Mucosa of gallbladder (tissue), 1 donor: ENCODE measurements at regions not wholly inside any gene's neighbourhood (a gene's known extent, or its start where the extent isn't known, plus 50 kb on each side); places are given as distances from the start of the nearest gene placed in this dataset.

Experiments
- DNase-seq: peaks from one replicate; pipeline ENCODE4 v3.0.0-alpha.2; 2020; ENCODE audit warnings: low spot score
- donor health status: DM: no; HTN: no; CAD: no.

DNA sequence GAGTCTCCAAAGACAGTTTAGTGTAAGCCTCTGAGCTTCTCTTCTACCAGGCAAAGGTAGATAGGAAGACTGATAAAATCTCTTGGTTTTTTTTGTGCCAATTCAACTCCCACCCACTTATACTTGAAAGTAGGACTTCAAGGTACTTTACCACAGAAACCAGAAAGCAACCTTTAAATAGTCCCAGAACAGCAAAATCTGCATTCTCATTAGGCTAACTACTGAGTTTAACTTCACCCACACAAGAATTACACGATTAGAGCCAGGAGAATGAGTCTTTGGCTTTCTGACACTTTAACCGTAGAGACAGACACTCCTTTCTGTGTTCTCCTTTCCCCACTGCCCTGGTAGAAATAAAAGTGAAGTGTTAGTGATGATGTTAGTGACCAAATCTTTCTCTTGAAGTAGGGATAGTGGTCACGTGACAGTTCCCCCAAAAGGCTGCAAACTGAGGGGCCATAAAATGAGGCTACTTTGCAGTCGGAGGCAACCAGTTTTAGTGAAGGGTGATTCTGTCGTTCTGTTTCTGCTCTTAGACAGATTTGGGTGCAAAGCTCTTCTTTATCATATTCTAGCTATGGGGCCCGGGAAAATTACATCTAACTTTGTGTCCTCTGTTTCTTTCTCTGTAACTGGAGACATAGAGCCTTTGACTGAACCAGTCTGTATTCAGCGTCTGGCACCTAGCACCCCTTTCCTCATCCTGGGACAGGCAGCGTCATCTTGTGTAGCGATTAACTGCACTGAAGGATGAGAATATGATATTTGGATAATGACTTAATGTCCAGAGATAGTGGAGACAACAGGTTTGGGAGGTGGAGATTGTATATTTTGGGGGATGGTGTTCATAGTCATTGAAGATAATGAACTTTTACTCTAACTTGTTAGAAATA lies 206.4 kb upstream of the CITED2 start:
- no peak for DNase-seq

DNA sequence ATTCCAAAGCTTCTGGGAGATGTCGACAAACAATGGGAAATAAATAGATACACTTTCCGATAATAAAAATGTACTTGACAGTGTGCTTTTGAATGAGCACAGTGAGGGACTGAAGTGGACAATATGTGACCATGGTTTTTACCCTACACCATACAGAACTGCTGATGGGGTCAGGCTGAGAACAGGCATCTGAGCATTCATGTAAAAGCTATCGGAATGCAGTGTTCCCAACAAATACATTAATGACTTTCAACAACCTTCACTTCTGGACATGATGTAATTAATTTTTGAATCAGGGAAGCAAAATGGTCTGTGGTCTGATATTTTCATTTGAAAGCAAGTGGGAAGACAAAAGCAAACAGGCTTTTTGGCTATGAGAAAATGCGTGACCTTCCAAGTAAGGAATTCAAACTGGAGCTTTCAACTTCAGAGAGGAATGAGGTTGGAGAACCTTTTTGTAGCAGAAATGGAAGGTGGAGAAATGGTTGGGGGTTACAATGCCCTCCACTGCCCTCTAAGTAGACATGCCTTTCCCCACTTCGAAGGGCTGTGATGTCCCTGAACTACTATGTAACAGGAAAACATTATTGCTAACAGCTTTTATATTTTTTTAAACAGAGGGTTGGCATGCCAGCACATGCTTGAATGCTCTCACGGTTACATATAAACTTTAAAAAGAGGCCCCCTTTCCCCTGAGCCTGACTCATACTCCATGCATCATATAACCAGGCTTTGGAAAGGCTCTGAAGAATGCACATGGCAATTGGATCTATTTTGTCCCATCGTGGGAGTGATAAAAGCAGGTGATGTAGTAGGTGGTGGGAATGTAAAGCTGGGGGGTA lies 203.5 kb upstream of the CITED2 start:
- no peak for DNase-seq

DNA sequence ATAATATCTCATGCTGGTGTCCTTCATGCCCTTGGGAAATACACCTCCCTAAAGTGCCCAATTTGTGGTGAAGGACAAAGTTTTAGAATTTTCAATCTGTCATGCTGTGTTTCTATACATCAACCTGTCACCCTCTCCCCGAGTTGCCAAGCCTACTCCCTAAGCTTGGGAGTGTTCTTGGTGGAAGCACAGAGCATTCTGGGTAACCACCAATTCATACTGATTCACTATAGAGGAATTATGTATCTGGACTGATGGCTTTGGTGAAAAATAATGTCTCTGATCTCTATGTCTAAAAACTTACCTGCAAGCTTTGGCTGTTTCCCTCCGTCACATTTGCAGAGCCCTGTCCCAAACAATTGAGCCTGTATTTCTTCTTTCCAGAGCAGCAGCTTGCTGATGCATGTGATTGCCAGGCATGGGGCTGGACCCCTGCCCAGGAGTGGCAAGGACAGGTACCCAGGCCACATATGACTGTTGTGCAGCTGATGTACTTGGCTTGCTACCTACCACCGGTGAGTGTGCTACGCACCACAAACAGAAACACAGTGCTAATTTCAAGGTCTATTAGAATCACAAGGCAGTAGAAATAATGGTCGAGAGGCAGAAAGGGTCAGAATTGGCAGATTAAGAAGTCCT lies 202.8 kb upstream of the CITED2 start:
- no peak for DNase-seq

DNA sequence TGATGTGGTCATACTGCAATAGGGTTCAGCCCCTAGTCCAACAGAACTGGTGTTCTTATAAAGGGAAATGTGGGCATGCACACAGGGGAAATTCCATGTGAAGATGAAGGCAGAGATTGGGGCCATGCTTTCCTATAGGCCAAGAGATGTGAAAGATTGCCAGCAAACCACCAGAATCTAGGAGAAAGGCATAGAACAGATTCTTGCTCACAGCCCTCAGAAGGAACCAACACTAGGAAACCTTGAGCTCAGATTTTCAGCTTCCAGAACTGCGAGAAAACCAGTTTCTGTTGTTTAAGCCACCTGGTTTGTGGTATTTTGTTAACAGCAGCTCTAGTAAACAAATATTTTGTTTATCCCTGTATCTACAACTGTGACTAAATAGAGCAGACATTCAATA lies 197.6 kb upstream of the CITED2 start:
- DNase-seq = no peak

DNA sequence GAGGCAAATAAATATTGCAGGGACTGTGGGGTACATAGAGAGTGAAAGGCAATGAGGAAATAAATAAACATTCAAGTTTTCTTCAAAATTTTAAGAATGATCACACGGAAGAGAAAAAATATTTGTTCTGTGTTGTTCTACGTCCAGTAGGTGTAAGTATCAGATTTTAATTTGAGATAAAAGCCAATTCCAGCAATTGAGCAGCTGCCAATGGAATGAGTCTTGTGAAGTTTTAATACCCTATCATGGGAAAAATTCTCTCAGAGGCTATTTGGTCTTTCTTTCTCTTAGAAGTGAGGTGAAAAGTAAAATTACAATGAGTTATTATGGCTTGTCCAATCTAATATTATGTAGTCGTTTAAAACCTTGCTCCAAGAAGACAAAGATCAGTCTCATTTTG lies 195.7 kb upstream of the CITED2 start:
- DNase-seq = no peak

DNA sequence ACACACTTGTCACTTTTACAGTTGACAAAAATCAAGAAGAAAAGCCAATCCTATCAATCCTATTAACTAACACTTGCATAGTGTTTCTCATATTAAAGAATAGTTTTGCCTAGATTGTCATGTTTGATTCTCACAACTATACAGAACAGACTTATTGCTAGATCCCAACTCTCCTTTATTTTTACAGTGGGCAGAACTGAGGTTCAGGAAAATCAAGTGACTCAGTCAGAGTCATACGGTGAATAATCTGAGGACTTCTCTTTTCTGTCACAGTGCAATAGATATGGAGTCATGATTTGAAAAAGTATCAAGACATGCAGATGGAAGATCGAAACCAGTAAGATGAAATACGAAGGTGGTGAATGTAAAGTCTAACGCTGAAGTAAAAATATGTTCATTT lies 195.1 kb upstream of the CITED2 start:
- no peak for DNase-seq

DNA sequence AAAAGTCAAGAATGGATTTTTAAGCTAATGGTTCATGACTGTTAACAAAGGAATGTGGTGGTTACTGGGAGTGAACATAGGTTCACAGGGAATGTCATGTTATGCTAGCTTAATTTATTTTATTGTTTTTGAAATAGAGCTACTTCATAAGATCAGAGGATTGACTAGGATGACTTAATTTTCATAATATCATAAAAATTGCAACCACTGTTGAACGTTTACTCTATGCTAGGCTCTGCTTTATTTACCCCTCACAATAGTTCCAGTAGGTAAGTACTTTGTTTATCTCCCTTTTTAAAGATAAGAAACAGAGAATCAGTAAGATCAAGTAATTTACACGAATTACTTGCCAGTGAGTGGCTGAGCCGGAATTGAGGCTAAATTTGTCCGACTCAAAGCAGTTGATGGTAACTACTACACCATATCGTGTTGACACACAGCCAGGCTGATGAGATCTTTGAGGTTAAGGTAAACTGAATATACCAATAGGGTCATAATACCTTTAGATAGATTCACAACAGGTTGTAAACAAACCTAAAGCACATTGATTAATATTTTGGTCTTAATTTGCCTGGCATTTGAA lies 194.6 kb upstream of the CITED2 start:
- DNase-seq = no peak

DNA sequence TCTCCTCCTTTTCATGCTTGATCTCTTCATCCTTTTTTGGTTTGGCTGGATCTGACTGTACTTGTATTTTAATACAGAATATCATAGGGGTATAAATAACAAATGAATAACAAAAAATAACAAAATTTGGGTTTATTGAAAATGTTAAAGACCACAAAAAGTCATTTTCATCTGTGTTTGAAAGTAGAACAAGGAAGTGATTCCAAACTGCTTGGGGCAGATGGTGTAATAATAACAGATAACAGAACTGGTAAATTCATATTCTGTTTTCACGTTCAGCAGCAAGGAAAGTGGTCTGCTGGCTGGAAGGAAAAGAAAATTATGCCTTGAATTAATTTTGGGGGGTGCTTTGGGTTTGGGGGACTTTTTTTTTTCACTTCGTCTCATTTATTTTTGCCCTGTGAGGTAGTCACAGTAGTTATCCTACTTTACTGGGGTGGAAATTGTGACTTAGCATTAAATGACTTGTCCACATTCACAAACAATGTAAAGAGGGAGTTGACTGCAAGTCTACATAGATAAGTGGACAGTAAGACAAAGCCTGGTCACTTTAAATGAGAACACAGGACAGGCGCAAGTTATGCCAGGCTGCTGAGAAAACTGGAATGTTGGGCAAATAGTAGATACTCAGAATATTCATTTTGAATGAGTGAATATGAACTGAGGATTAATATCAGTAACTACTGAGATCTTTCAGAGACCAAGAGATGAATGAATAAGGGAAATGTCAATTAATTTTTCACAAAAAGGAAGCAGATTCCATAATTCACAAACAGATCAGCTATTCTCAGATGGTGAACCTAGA lies 193.9 kb upstream of the CITED2 start:
- no peak for DNase-seq

DNA sequence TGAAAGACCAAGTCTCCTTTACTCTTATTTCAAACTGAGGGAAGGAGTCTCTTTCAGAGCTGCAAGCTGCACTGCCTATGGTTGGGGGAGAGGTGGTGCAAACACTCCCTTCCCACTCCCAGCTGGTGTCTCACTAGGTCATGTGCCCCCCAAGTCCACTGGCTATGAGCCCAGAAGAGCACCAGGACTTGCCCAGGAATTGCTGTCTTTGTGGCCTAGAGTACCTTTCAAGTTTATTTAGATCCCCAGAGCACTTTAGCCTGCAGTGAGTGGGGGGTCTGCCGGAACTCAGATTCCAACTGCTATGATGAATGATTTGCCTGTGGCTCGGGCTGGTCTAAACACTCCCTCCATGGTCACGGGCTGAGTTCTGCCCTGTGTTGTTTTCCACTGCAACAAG lies 192.6 kb upstream of the CITED2 start:
- DNase-seq = no peak

DNA sequence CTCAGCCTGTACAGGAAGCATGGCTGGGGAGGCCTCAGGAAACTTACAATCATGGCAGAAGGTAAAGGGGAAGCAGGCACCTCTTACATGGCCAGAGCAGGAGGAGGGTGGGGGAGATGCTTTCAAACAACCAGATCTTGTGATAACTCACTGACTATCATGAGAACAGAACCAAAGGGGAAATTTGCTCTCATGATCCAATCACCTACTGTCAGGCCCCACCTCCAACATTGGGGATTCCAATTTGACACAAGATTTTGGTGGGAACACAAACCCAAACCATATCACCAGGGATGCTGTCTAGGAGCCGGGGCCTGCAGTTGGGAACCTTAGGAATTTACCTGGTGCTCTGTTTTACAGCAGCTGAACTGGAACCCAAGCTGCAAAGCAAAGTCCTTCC lies 191.1 kb upstream of the CITED2 start:
- no peak for DNase-seq

DNA sequence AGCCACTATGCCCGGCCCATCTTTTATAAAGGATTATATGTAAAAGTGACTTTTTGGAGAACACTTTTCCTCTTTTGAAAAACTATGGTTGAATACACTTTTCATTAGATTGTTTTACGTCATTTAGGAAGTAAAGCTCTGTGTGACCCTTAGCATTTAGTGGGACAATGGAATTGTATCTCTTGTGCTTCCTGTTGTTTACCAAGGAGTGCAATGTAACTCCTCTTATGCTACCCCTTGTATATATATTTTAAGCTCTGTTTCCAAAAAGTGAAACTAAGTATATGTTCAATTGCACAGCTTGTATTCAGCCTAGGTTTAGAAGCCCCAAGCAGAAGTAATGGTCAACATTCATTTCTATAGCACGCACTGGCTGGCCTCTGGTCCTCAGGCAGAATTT lies 183.1 kb upstream of the CITED2 start:
- DNase-seq = no peak

DNA sequence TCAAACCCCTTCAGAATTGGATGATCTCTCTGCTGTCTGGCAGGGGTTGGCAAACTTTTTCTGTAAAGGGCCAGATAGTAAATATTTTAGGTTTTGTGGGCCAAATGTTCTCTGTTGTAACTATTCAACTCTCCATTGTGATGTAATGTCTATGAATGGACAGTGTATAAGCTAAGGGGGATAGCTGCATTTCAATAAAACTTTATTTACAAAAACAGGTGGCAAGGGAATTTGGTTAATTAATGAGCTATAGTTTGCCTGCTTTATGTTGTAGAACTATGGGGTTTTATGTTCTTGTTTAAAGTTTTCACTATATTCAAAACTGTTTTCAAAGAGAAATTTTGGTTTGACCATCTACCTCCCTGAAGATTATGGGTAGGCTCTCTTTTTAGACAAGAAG lies 182.1 kb upstream of the CITED2 start:
- DNase-seq = no peak

DNA sequence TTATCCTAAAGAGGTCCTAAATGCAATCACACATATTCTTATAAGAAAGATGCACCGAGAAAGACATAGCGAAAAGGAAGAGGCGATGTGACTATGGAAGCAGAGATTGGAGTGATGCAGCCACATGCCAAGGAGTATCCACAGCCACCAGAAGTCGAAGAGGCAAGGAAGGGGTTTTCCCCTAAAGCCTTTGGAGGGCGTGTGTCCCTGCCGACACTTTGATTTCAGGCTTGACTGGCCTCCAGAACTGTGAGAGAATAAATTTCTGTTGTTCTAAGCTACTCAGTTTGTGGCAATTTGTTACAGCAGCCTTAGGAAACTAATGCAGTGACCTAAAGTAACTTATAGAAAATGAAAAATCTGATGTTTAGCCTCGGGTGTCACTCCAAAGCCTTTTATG lies 179.5 kb upstream of the CITED2 start:
- no peak for DNase-seq

DNA sequence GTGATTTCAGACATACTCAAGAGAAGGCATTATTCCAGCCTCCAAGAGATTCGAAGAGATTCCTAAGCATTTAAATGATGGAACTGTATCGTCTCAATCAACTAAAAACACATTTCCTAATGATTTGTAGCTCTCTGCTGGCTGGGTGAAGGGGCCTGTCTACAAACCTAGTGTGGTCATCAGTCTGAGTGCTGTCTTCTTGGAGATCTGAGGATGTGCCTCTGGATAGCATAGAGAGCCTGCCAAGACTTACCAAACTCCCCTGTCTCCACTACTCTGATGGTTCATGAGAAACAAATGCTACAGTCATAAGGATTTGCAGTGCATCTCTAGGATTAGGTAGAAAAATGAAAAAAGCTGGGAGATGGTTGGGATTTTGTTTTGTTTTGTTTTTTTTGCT lies 176.9 kb upstream of the CITED2 start:
- DNase-seq = no peak

DNA sequence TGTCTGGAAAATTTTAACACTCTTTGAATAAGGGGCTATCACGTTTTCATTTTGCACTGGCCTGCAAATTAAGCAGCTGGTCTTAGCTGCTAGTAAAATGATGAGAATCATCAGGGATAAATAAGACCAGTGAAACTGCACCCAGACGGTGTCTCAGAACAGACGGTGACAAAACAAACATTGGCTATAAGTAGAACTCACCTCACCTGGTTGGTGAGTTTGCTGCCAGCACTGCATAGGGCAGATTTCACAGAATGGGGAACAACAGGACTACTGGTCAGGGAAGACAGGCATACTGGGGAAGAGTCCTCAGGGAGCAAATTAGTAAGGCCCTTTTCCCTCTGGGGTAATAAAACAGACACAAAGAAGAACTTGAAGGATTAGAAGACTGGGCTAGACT lies 175.9 kb upstream of the CITED2 start:
- DNase-seq = no peak

DNA sequence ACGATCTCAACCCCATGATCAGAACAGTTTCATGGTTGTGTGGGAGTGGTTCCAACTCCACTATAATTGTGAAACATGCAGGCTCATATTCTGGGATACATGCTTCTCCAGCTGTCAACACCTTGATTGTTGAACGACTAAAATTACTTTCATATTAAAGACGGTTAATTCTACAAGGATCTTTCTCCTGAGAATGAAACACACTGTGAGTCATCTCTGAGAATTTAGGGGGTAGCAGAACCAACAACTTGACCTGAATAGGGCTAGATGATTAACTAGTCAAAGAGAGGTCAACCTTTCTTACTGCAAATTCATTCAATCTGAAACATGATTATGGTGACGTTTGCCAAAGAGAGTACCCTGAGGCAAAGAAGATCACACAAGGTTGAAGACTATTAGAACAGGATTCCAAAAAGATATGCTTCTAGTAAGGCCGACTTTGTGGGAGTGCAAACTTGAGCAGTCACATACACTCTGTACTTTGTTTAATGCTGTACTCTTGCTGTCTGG lies 175.2 kb upstream of the CITED2 start:
- DNase-seq = no peak

DNA sequence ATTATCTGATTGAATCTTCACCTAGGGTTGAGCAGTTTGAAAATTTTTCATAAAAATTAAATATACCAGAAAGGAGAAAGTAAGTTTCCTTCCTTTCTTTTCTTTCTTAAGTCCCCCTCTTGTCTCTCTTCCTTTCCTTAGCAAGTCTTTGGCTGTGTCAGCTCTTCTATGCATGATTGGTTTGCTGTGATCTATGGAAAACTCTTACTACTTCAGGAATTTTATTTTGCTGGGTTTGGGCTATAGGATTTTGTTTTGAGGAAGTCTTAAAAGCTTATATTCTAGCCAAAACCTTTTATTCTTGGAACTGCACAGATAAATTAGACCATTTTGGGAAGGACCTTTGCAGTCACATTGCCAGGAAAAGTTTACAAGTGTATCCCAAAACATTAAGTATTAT lies 173.4 kb upstream of the CITED2 start:
- no peak for DNase-seq

DNA sequence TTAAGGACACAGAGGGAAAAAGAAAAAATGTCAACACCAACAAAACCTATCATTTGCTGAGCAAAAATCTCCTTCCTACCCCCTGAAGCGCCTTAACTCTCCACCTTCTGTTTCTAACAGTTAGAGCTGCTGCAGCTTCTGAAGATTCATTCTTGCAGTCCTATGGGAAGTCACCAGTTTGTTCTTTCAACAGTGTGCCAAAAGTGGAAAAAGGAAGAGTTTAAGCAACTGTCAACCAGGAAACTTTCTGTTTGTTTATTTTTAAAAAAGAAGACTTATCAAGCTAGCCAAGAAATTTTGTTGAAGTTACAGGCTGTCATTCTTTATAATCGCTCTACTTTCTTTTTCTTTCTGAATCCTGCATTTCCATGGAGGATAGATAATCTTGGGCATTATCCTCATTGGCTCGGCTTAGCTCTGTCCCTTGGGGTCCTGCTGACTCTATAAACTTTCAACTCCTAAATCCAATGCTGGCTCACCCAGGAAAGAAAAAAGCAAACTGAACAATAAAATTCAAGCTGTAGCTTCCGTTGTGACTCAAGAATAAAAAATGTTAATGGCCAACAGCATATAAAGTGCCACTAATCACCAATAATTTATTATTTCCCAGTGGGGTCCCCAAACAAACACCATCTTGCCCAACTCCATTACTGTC lies 172.8 kb upstream of the CITED2 start:
- no peak for DNase-seq

DNA sequence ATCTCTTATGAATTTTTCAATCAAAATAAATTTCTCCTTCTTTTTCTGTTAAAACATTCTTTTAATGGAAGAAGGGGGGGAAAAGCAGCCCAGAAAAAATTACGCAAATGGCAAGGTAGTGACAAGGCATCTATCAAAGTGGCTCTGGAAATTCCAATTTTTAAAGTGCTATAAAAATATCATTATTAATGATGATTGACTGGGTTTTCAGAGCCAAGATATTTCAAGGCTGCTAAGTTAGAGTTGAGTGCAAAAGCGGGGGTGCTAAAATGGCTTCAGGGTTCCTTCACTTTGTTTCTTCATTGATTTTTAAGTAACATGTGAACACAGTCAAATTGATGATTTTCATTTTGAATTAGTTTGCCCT lies 171.6 kb upstream of the CITED2 start:
- no peak for DNase-seq

DNA sequence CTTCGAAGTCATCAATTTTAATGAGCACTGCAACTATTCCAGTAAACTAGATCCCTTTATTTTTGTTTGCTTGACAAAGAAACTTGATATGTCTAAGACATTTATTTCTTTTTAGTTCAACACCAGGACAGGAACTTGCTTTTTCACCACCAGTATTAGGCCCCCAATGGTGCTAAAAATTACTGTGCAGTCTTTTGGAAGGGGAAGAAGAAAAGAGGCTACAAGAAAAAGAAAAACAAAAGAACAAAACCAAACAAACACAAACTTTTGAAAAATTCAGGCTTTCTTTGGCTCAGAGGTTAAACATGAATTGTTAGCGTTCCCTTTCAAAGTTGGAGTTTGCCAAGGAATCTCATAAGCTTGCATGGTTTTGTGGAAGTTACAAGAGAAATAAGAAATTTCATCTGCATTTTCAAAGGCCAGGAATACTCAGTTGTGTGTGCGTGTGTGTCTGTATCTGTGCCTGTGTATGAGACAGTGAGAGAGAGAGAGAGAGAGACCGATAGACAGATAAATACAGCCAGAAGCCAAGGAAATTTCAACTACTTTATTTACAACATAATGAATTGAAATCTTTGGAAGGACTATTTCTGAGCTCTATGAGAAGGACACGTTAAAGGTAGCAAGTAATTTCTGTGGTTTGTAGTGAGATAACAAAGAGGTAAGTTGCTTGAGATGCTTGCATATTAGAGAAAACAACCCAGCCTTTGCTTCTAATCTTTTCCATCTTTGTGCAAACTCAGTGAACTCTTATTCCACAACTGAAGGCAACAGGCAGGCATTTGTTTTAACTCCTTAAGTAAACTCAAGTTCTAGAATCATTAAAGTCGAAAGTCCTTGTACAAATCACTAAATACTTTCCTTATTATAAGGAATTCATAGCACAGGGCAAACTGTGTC lies 171.0 kb upstream of the CITED2 start:
- DNase-seq = no peak
